ENCODE measurements at regions not wholly inside any gene's neighbourhood (a gene's known extent, or its start where the extent isn't known, plus 50 kb on each side); places are given as distances from the start of the nearest gene placed in this dataset.
A peak's percentile ranks its signal among the peaks of the same experiment; 100 is the strongest.
"Not testable (repeated sequence)": the region's sequence is repeated elsewhere in the genome, so short reads cannot be mapped to it uniquely, and the experiment has no call there.

GRCh38 chr16:33816328-33816944, 357.0 kb downstream of the TP53TG3F start:
- intact Hi-C loops (cut with DNase I, micrococcal nuclease); POLR2A ChIA-PET; H3K27me3 Mint-ChIP-seq; H3K27ac Mint-ChIP-seq; H3K4me3 Mint-ChIP-seq; CTCF ChIA-PET; H3K4me1 Mint-ChIP-seq; H3K9me3 Mint-ChIP-seq (ENCODE audit: low read depth); DNase-seq; H3K36me3 Mint-ChIP-seq (ENCODE audit: low read depth); ATAC-seq: not testable (repeated sequence)

DNA sequence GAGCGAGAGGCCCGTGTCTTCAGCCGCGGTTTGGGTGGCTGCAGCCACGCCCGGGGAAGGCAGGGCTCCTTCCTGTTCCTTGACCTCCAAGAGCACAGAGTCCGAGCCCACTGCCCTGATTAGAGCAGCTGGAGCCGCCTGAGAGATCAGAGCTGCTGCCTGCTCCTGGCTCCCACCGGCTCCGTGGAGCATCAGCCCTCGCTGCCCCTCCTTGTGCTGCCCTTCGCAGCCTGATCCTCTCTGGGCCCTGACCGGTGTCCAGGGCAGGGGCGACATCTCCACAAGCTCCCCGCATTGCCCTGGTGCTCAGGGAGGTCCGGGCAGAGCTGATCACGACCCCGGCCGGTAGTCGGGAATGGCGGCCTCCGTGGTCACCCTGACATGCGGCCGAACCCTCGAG, 365.3 kb downstream of the TP53TG3F start:
- H3K4me1 Mint-ChIP-seq; POLR2A ChIA-PET; DNase-seq; H3K4me3 Mint-ChIP-seq; H3K27ac Mint-ChIP-seq; CTCF ChIA-PET; H3K9me3 Mint-ChIP-seq (ENCODE audit: low read depth); H3K27me3 Mint-ChIP-seq; H3K36me3 Mint-ChIP-seq (ENCODE audit: low read depth); intact Hi-C loops (cut with DNase I, micrococcal nuclease); ATAC-seq: not testable (repeated sequence)

GRCh38 chr16:33827522-33827921, 368.1 kb downstream of the TP53TG3F start:
- CTCF ChIA-PET; ATAC-seq; H3K4me1 Mint-ChIP-seq; H3K4me3 Mint-ChIP-seq; H3K9me3 Mint-ChIP-seq (ENCODE audit: low read depth); H3K27ac Mint-ChIP-seq; H3K36me3 Mint-ChIP-seq (ENCODE audit: low read depth); intact Hi-C loops (cut with DNase I, micrococcal nuclease); POLR2A ChIA-PET; H3K27me3 Mint-ChIP-seq; DNase-seq: not testable (repeated sequence)

- POLR2A ChIA-PET; ATAC-seq; DNase-seq; H3K27ac Mint-ChIP-seq; H3K9me3 Mint-ChIP-seq (ENCODE audit: low read depth); intact Hi-C loops (cut with DNase I, micrococcal nuclease); H3K4me3 Mint-ChIP-seq; H3K4me1 Mint-ChIP-seq; H3K36me3 Mint-ChIP-seq (ENCODE audit: low read depth); CTCF ChIA-PET; H3K27me3 Mint-ChIP-seq: not testable (repeated sequence)
These were observed 379.7 kb downstream of the TP53TG3F start for GRCh38 chr16:33839157-33839556.

- CTCF ChIA-PET; H3K36me3 Mint-ChIP-seq (ENCODE audit: low read depth); H3K9me3 Mint-ChIP-seq (ENCODE audit: low read depth); H3K27ac Mint-ChIP-seq; intact Hi-C loops (cut with DNase I, micrococcal nuclease); ATAC-seq; H3K4me1 Mint-ChIP-seq; POLR2A ChIA-PET; H3K27me3 Mint-ChIP-seq; H3K4me3 Mint-ChIP-seq: not testable (repeated sequence)
- DNase-seq: peak; percentile 59
These were observed 385.1 kb downstream of the TP53TG3F start for GRCh38 chr16:33844533-33844932.

Measured in activated CD4-positive, alpha-beta T cell treated with anti-CD3 and anti-CD28 coated beads for 36 hours (primary cell).